Lower leg skin (tissue), 4 donors: ENCODE measurements at regions not wholly inside any gene's neighbourhood (a gene's known extent, or its start where the extent isn't known, plus 50 kb on each side); places are given as distances from the start of the nearest gene placed in this dataset.

Experiments
- DNase-seq, 2 donors: peaks; one replicate each; pipeline ENCODE4 v3.0.0-alpha.2; 2019; ENCODE audit warnings: low spot score in 2 of 2
- H3K4me3 ChIP-seq: fragments of 200-600 bp; sonication (generic); 2 replicates; pipeline ENCODE4 v1.5.1; 2017; ENCODE audit warnings: mild to moderate bottlenecking, low read depth; ENCODE audit not compliant: poor library complexity, severe bottlenecking
- POLR2A ChIP-seq, 2 donors: fragments of 450-650 bp; IDR thresholded peaks; one replicate each; pipeline ENCODE4 v1.6.1; 2016 to 2017; ENCODE audit warnings: antibody characterized with exemption in 2 of 2, mild to moderate bottlenecking in 1 of 2, moderate library complexity in 1 of 2
- WGBS, 2 donors: methylation state at CpG; one replicate each; pipeline ENCODE4 v1.1.5; 2018; 5-methylcytosine and 5-hydroxymethylcytosine counted together
- intact Hi-C: fragments of 100-400 bp; cut with DNase I; formaldehyde crosslinking; loops from one replicate; pipeline ENCODE4 v1.15.0; 2023; ENCODE audit warnings: low total_unique reads
- TF ChIP-seq, protein P1 (sequence below), 3 donors: fragments of 450-650 bp; IDR thresholded peaks; one replicate each; pipeline ENCODE4 v1.5.1; 2016; ENCODE audit warnings: antibody characterized with exemption in 3 of 3, mild to moderate bottlenecking in 3 of 3, moderate library complexity in 2 of 3

DNA sequence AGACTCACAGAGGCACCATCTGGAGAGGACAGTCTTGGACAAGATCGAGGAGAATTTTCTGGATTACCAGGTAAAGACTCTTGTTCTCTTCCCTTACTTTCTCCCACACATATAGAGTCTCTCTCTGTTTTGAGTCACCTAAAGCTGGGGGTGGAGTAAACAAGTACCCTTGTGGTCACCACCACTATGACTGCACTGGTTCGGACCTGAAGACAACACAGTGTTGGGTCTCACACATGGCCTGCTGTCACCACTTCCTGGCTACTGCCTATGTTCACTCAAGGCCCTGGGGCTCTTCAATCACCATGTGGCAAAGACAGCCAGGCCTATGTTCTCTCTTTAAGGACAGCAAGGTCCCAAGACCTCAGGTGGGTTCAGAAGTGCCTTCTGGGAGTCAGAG lies 253.3 kb upstream of the VRK2 start:
- H3K4me3 ChIP-seq: no peak overlapping the region
- no peak for DNase-seq
- 93 to 96% methylated on average over 2 of the region's 2 CpGs for WGBS, 2 donors
- intact Hi-C loops: no loop called here
- TF ChIP-seq, protein P1, sequence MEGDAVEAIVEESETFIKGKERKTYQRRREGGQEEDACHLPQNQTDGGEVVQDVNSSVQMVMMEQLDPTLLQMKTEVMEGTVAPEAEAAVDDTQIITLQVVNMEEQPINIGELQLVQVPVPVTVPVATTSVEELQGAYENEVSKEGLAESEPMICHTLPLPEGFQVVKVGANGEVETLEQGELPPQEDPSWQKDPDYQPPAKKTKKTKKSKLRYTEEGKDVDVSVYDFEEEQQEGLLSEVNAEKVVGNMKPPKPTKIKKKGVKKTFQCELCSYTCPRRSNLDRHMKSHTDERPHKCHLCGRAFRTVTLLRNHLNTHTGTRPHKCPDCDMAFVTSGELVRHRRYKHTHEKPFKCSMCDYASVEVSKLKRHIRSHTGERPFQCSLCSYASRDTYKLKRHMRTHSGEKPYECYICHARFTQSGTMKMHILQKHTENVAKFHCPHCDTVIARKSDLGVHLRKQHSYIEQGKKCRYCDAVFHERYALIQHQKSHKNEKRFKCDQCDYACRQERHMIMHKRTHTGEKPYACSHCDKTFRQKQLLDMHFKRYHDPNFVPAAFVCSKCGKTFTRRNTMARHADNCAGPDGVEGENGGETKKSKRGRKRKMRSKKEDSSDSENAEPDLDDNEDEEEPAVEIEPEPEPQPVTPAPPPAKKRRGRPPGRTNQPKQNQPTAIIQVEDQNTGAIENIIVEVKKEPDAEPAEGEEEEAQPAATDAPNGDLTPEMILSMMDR (IDR thresholded peaks at IDR 0.05): no peak
- TF ChIP-seq POLR2A (IDR thresholded peaks at IDR 0.05): no peak

GRCh38 chr2:57796527-57796926 lies 250.1 kb upstream of the VRK2 start:
- 30 to 45% methylated on average over 2 of the region's 2 CpGs for WGBS, 2 donors
- no peak for TF ChIP-seq POLR2A (IDR thresholded peaks at IDR 0.05)
- TF ChIP-seq, protein P1 (IDR thresholded peaks at IDR 0.05): no peak
- no peak for DNase-seq
- intact Hi-C loops: no loop called here
- no peak overlapping the region for H3K4me3 ChIP-seq

DNA sequence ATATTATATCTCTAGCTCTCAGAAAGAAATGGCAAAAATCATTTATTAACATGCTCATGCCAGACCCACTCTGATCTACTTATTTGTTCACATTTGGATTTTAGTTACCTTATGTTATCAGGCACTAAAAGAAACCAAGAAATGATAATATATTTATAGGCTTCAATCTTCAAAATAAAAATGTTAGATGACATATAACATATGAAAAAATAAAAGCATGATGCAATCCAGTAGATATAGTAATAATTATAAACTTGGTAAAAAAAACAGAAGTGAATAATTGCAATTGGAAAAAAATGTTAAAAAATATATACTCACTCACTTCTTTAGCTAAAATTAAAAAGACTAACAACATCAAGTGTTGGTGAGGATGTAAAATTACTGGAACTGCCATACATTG lies 248.3 kb upstream of the VRK2 start:
- TF ChIP-seq POLR2A (IDR thresholded peaks at IDR 0.05): no peak
- TF ChIP-seq, protein P1 (IDR thresholded peaks at IDR 0.05): no peak
- no peak for DNase-seq
- H3K4me3 ChIP-seq: no peak overlapping the region
- intact Hi-C loops: no loop called here

GRCh38 chr2:57802243-57802642 lies 244.4 kb upstream of the VRK2 start:
- 92% methylated on average over 14 of the region's 14 CpGs for WGBS, 2 donors
- no peak for DNase-seq
- H3K4me3 ChIP-seq: no peak overlapping the region
- intact Hi-C loops: no loop called here
- TF ChIP-seq, protein P1 (IDR thresholded peaks at IDR 0.05): no peak
- no peak for TF ChIP-seq POLR2A (IDR thresholded peaks at IDR 0.05)

- DNase-seq: no peak
- intact Hi-C loops: no loop called here
- TF ChIP-seq POLR2A (IDR thresholded peaks at IDR 0.05): no peak
- TF ChIP-seq, protein P1 (IDR thresholded peaks at IDR 0.05): no peak
- no peak overlapping the region for H3K4me3 ChIP-seq
- WGBS, 2 donors: 56 to 57% methylated on average over 2 of the region's 2 CpGs
These were observed 241.6 kb upstream of the VRK2 start for GRCh38 chr2:57804971-57805370.

DNA sequence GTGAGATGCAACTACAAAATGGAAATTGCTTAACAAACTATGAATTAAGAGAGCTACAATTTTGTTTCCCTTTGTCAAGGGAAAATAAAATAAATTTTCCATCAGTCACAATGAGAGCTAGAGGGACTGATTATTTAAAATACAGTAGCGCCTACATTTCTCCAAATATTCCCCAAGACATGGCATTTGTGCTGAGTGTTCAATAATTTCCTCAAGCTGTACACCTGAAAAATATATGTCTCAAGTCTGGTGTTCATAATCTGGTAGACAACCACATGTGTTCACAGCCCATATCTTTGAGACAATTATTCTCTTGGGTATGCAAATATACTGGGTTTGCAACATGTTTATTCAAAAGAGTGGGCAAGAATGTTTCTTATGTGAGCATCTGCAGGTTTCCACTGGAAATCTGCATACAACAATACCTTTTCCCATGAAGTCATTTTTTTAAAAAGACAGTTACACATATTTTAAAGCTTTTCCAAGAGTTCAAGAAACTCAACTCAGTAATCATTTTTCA lies 240.1 kb upstream of the VRK2 start:
- intact Hi-C loops: no loop called here
- TF ChIP-seq, protein P1 (IDR thresholded peaks at IDR 0.05): no peak
- no peak for TF ChIP-seq POLR2A (IDR thresholded peaks at IDR 0.05)

More for the DNA sequence above, 240.1 kb upstream of the VRK2 start:
- 83 to 95% methylated on average over 1 of the region's 1 CpG for WGBS, 2 donors
- no peak for DNase-seq
- no peak overlapping the region for H3K4me3 ChIP-seq
